Common myeloid progenitor, CD34-positive (primary cell): ENCODE measurements at regions not wholly inside any gene's neighbourhood (a gene's known extent, or its start where the extent isn't known, plus 50 kb on each side); places are given as distances from the start of the nearest gene placed in this dataset.
A peak's percentile ranks its signal among the peaks of the same experiment; 100 is the strongest.

Source experiments
- CTCF ChIA-PET: fragments of 350-600 bp; sonication (Branson Sonifier 250); formaldehyde crosslinking; loops from one replicate; lab custom pipeline; 2021; ENCODE audit warnings: antibody characterized with exemption; lab: Charles Lee
- POLR2A ChIA-PET: fragments of 350-600 bp; sonication (Branson Sonifier 250); formaldehyde crosslinking; loops from one replicate; lab custom pipeline; 2021; ENCODE audit warnings: antibody characterized with exemption; lab: Charles Lee
- DNase-seq, 3 donors: peaks; one replicate each; pipeline versions ENCODE4 v3.0.0 to v3.0.0-alpha.2; 2013
- H3K27ac ChIP-seq, 2 experiments: 1 replicate in 1 of 2; 2 replicates in 1 of 2; pipeline ENCODE4 v1.7.0; 2013; ENCODE audit warnings: inconsistent platforms in 2 of 2, low read length in 2 of 2, mild to moderate bottlenecking in 2 of 2, low read depth in 1 of 2, moderate library complexity in 1 of 2; ENCODE audit not compliant: severe bottlenecking in 2 of 2, insufficient read depth in 1 of 2, poor library complexity in 1 of 2
- H3K27me3 ChIP-seq, 5 experiments: replicated peaks in 2 of 5; 1 replicate in 3 of 5; 2 replicates in 2 of 5; pipeline versions ENCODE4 v1.6.1 to v1.7.0; 2013; ENCODE audit warnings: low read length in 4 of 5, mild to moderate bottlenecking in 2 of 5, moderate library complexity in 2 of 5, inconsistent platforms in 1 of 5; ENCODE audit not compliant: insufficient read depth in 5 of 5, control insufficient read depth in 4 of 5
- H3K36me3 ChIP-seq, 4 experiments: 1 replicate in 2 of 4; 2 replicates in 2 of 4; pipeline versions ENCODE4 v1.6.1 to v1.7.0; 2013; ENCODE audit warnings: low read length in 3 of 4, control low read depth in 1 of 4, mild to moderate bottlenecking in 1 of 4; ENCODE audit not compliant: control insufficient read depth in 4 of 4, insufficient read depth in 4 of 4
- H3K4me1 ChIP-seq, 4 experiments: 1 replicate in 3 of 4; 2 replicates in 1 of 4; pipeline versions ENCODE4 v1.6.1 to v1.7.1; 2013; ENCODE audit warnings: low read length in 3 of 4, mild to moderate bottlenecking in 3 of 4, control low read depth in 1 of 4, inconsistent platforms in 1 of 4, moderate library complexity in 1 of 4; ENCODE audit not compliant: control insufficient read depth in 4 of 4, insufficient read depth in 4 of 4; ENCODE audit errors: control extremely low read depth in 1 of 4
- H3K4me3 ChIP-seq, 7 experiments: 1 replicate in 4 of 7; 2 replicates in 3 of 7; pipeline versions ENCODE4 v1.5.1 to v1.7.0; 2013; ENCODE audit warnings: mild to moderate bottlenecking in 7 of 7, low read length in 6 of 7, moderate library complexity in 6 of 7, inconsistent platforms in 2 of 7, low read depth in 2 of 7, control low read depth in 1 of 7; ENCODE audit not compliant: insufficient read depth in 4 of 7, control insufficient read depth in 1 of 7; ENCODE audit errors: extremely low read depth in 1 of 7
- H3K9me3 ChIP-seq, 5 experiments: 1 replicate in 4 of 5; 2 replicates in 1 of 5; pipeline versions ENCODE4 v1.6.1 to v1.7.1; 2013; ENCODE audit warnings: low read length in 4 of 5, mild to moderate bottlenecking in 2 of 5, inconsistent platforms in 1 of 5, low read depth in 1 of 5, moderate library complexity in 1 of 5; ENCODE audit not compliant: control insufficient read depth in 4 of 5, insufficient read depth in 2 of 5; ENCODE audit errors: control extremely low read depth in 1 of 5
- WGBS: methylation state at CpG from one replicate; pipeline ENCODE4 v1.1.5; 2013; ENCODE audit not compliant: insufficient coverage; 5-methylcytosine and 5-hydroxymethylcytosine counted together

DNA sequence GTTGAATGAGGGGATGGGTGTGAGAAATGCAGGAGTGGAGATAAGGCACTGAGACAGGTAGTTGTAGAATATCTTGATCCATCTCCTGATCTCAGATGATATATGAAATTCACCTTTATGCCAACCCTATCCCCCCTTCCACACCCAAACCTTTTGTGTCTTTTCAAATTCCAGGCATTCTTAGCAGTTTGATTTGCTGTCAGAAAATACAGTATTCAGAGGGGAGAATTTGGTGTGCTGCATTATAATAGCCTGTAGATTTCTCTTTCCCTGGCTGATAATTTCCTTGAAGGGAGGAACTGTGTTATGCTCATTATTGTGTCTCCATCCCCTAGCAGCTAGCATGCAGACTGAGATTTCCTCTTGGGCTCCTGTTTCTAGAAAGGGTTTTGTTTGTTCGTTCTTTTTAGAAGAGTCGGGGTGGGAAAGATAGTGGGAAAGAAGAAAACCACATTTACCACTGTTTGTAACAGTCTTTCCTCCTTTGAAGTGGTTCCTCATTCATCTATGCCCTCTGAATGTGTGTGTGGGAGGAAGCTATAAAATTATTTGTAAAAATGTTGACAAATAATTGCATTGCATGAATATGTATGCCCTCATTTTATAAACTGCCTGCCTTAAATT, 373.4 kb downstream of the DIPK2A start:
- H3K4me3 ChIP-seq: no peak overlapping the region
- H3K9me3 ChIP-seq: no peaks in the 10 kb centered on the region
- peaks cover 0 to 36% (median 19%) of the 10 kb centered on the region in 5 experiments for H3K27me3 ChIP-seq
- no peaks in the 10 kb centered on the region for H3K36me3 ChIP-seq
- H3K4me1 ChIP-seq: peaks cover 5 to 16% (median 9%) of the 10 kb centered on the region in 4 experiments
- peak; percentile 44 to 73 (median 72) for DNase-seq
- CTCF ChIA-PET: no interaction called here
- WGBS: no CpG with 5 or more reads among the region's 2 CpGs
- no peak overlapping the region for H3K27ac ChIP-seq
- POLR2A ChIA-PET: no interaction called here

DNA sequence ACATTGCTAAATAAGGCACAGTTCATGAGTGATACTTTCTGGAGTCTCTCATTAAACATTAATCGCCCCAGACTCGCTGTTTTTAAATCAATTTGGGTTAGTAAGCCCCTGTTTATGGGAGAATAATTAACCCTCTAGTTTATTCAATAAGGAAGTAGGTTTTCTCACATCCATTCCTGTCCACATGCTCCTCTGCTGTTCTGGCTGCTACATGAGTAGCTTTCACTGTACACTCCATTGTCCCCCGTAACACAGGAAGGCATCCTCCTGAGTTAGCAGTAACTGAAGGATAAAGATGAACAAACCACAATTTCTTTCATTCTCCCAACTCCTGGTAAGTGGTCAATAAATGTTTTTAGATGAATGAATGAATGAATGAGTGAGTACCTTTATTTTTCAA, 378.5 kb downstream of the DIPK2A start:
- Histone ChIP-seq H3K4me1 (peaks cover under 1 to 3% (median 1%) of the 10 kb centered on the region in 4 experiments), H3K36me3 (no peaks in the 10 kb centered on the region), H3K9me3 (no peaks in the 10 kb centered on the region), H3K4me3 (no peak overlapping the region), H3K27me3 (peaks cover 0 to 21% (median 5%) of the 10 kb centered on the region in 5 experiments), H3K27ac (no peak overlapping the region)
- DNase-seq: no peak
- POLR2A ChIA-PET: no interaction called here
- WGBS: 100% methylated on average over 2 of the region's 3 CpGs
- CTCF ChIA-PET: no interaction called here

GRCh38 chr3:144351011-144351410, 379.4 kb downstream of the DIPK2A start:
- H3K4me1 ChIP-seq: no peaks in the 10 kb centered on the region
- peaks cover 0 to 21% (median 5%) of the 10 kb centered on the region in 5 experiments for H3K27me3 ChIP-seq
- DNase-seq: no peak
- H3K4me3 ChIP-seq: no peak overlapping the region
- 100% methylated on average over 1 of the region's 2 CpGs for WGBS
- H3K27ac ChIP-seq: no peak overlapping the region
- ChIA-PET CTCF (no interaction called here), POLR2A (no interaction called here)
- no peaks in the 10 kb centered on the region for H3K9me3 ChIP-seq
- H3K36me3 ChIP-seq: no peaks in the 10 kb centered on the region

DNA sequence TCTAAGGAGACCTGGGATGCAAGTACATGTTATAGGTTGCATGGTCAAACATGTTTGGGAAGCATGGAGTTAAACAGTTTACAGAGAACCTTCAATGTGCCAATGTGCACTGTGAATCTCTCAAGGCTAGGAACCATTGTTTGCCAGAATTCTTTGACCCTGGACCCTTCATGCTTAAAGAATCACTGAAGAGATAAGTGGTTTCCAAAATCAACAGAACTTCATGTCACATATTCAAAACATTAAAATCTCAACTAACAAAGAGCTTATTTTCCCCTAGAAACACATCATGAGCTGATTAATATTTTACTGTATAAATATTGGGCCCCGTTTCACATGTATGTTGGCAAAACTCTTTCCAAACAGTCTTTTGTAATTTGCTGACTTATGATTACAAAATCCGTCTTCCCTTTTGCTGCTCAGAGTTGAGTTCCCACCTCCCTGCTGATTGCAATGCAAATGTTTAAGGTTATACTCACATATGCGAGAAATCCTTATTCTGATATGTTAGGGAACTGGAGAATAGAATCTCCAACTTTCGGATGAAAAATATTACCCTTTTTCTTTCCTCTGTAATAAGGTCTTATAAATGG, 380.2 kb downstream of the DIPK2A start:
- no peak for DNase-seq
- Histone ChIP-seq H3K36me3 (no peaks in the 10 kb centered on the region), H3K9me3 (no peaks in the 10 kb centered on the region), H3K27ac (no peak overlapping the region), H3K4me1 (no peaks in the 10 kb centered on the region), H3K27me3 (peaks cover 0 to 14% (median under 1%) of the 10 kb centered on the region in 5 experiments), H3K4me3 (no peak overlapping the region)
- POLR2A ChIA-PET: no interaction called here
- CTCF ChIA-PET: no interaction called here
- 100% methylated on average over 2 of the region's 4 CpGs for WGBS

- DNase-seq: no peak
- ChIA-PET CTCF (no interaction called here), POLR2A (interaction anchor here (0.5 kb wide), 1 partner anchor 1159 kb away, joined by 3 read pairs; no protein-coding TSS in a partner anchor)
- H3K27me3 ChIP-seq: peaks cover 0 to 4% (median 0%) of the 10 kb centered on the region in 5 experiments
- no peaks in the 10 kb centered on the region for H3K36me3 ChIP-seq
- no peak overlapping the region for H3K27ac ChIP-seq
- H3K4me3 ChIP-seq: no peak overlapping the region
- WGBS: 50% methylated on average over 2 of the region's 2 CpGs
- no peaks in the 10 kb centered on the region for H3K9me3 ChIP-seq
- no peaks in the 10 kb centered on the region for H3K4me1 ChIP-seq
These were observed 386.6 kb downstream of the DIPK2A start for GRCh38 chr3:144358191-144358590.

DNA sequence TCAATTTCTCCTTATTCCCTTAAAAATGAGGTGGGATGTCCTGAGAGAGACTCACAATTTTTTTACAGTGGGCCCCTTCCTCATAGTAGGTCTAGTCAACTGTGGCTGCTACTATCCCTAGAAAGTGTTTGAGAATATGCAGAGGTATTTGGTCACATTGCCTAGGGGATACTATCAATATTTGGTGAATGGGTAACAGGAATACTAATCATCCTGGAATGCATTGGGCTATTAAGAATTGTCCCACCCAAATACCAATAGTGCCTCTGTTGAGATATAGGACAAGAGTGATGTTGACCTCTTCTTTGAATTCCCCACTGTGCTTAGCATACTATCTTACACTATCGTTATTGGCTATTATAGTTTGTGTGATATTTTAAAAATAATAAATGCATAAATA, 389.4 kb downstream of the DIPK2A start:
- no peak overlapping the region for H3K27ac ChIP-seq

GRCh38 chr3:144362126-144362525, 390.5 kb downstream of the DIPK2A start:
- no peak for DNase-seq
- Histone ChIP-seq H3K36me3 (no peaks in the 10 kb centered on the region), H3K9me3 (peaks cover 0 to under 1% (median 0%) of the 10 kb centered on the region in 5 experiments), H3K27ac (no peak overlapping the region), H3K4me3 (no peak overlapping the region), H3K27me3 (no peaks in the 10 kb centered on the region), H3K4me1 (no peaks in the 10 kb centered on the region)
- WGBS: no CpG with 5 or more reads among the region's 3 CpGs
- ChIA-PET CTCF (interaction anchor here (1.0 kb wide), 1 partner anchor 22 kb away, joined by 3 read pairs; no protein-coding TSS in a partner anchor), POLR2A (no interaction called here)

More for the DNA sequence above, 389.4 kb downstream of the DIPK2A start:
- ChIA-PET POLR2A (no interaction called here), CTCF (no interaction called here)
- no peaks in the 10 kb centered on the region for H3K36me3 ChIP-seq
- no peaks in the 10 kb centered on the region for H3K9me3 ChIP-seq
- no peak for DNase-seq
- no CpG with 5 or more reads among the region's 1 CpG for WGBS
- H3K4me3 ChIP-seq: no peak overlapping the region
- no peaks in the 10 kb centered on the region for H3K4me1 ChIP-seq
- no peaks in the 10 kb centered on the region for H3K27me3 ChIP-seq
